ENCODE measurements at regions not wholly inside any gene's neighbourhood (a gene's known extent, or its start where the extent isn't known, plus 50 kb on each side); places are given as distances from the start of the nearest gene placed in this dataset.
"Not testable (repeated sequence)": the region's sequence is repeated elsewhere in the genome, so short reads cannot be mapped to it uniquely, and the experiment has no call there.

GRCh38 chr4:16413814-16414555 lies 187.7 kb upstream of the TAPT1 start:
- Mint-ChIP-seq H3K9me3 (peaks cover 0 to 2% of the 10 kb centered on the region in 2 donors), H3K27me3 (peaks cover 0 to 12% of the 10 kb centered on the region in 2 donors), H3K27ac (no peak overlapping the region), H3K4me3 (no peak overlapping the region), H3K4me1 (ENCODE audit: low read depth in 2 of 2) (no peaks in the 10 kb centered on the region), H3K36me3 (ENCODE audit: insufficient read depth) (peaks cover 3% of the 10 kb centered on the region)
- DNase-seq, result no peak
- no peak for ATAC-seq (replicated peaks)

- H3K27ac Mint-ChIP-seq, result no peak overlapping the region
- H3K4me3 Mint-ChIP-seq, result no peak overlapping the region
- no peak for ATAC-seq (replicated peaks)
- H3K4me1 Mint-ChIP-seq (ENCODE audit: low read depth in 2 of 2), result no peaks in the 10 kb centered on the region
- no peak for DNase-seq
- peaks cover 0 to 12% of the 10 kb centered on the region in 2 donors for H3K27me3 Mint-ChIP-seq
- H3K9me3 Mint-ChIP-seq, result peaks cover 0 to 3% of the 10 kb centered on the region in 2 donors
- peaks cover 3% of the 10 kb centered on the region for H3K36me3 Mint-ChIP-seq (ENCODE audit: insufficient read depth)
Observed at GRCh38 chr4:16411501-16412085, 185.3 kb upstream of the TAPT1 start.

- not testable (repeated sequence) for H3K4me3 Mint-ChIP-seq; H3K9me3 Mint-ChIP-seq; H3K36me3 Mint-ChIP-seq (ENCODE audit: insufficient read depth)
Observed at GRCh38 chr4:16393216-16393615, 166.9 kb upstream of the TAPT1 start.

GRCh38 chr4:16391196-16391595 lies 164.9 kb upstream of the TAPT1 start:
- peaks cover 2% of the 10 kb centered on the region for H3K36me3 Mint-ChIP-seq (ENCODE audit: insufficient read depth)
- DNase-seq (no peak), ATAC-seq (replicated peaks) (no peak)
- no peak overlapping the region for H3K4me3 Mint-ChIP-seq
- H3K4me1 Mint-ChIP-seq (ENCODE audit: low read depth in 2 of 2), result no peaks in the 10 kb centered on the region
- peaks cover 0 to 7% of the 10 kb centered on the region in 2 donors for H3K9me3 Mint-ChIP-seq
- peaks cover 0 to 8% of the 10 kb centered on the region in 2 donors for H3K27me3 Mint-ChIP-seq
- H3K27ac Mint-ChIP-seq, result no peak overlapping the region

More at GRCh38 chr4:16393216-16393615, 166.9 kb upstream of the TAPT1 start:
- not testable (repeated sequence) for DNase-seq; H3K4me1 Mint-ChIP-seq (ENCODE audit: low read depth in 2 of 2); H3K27ac Mint-ChIP-seq; H3K27me3 Mint-ChIP-seq; ATAC-seq (replicated peaks)

GRCh38 chr4:16387448-16387847 lies 161.2 kb upstream of the TAPT1 start:
- Mint-ChIP-seq H3K36me3 (ENCODE audit: insufficient read depth) (peaks cover 5% of the 10 kb centered on the region), H3K27ac (no peak overlapping the region), H3K4me1 (ENCODE audit: low read depth in 2 of 2) (no peaks in the 10 kb centered on the region), H3K4me3 (no peak overlapping the region), H3K27me3 (peaks cover 8 to 16% of the 10 kb centered on the region in 2 donors), H3K9me3 (no peaks in the 10 kb centered on the region)
- no peak for ATAC-seq (replicated peaks)
- no peak for DNase-seq

- ATAC-seq (replicated peaks) (no peak), DNase-seq (no peak)
- Mint-ChIP-seq H3K4me1 (ENCODE audit: low read depth in 2 of 2) (no peaks in the 10 kb centered on the region), H3K9me3 (no peaks in the 10 kb centered on the region), H3K27ac (no peak overlapping the region), H3K4me3 (no peak overlapping the region), H3K27me3 (peaks cover 8 to 16% of the 10 kb centered on the region in 2 donors), H3K36me3 (ENCODE audit: insufficient read depth) (peaks cover 5% of the 10 kb centered on the region)
Observed at GRCh38 chr4:16386711-16387320, 160.5 kb upstream of the TAPT1 start.

- DNase-seq (no peak), ATAC-seq (replicated peaks) (no peak)
- Mint-ChIP-seq H3K36me3 (ENCODE audit: insufficient read depth) (peaks cover 5% of the 10 kb centered on the region), H3K4me3 (no peak overlapping the region), H3K27me3 (peaks cover 8 to 21% of the 10 kb centered on the region in 2 donors), H3K27ac (no peak overlapping the region), H3K4me1 (ENCODE audit: low read depth in 2 of 2) (no peaks in the 10 kb centered on the region), H3K9me3 (peaks cover 0 to 3% of the 10 kb centered on the region in 2 donors)
Observed at GRCh38 chr4:16384576-16384975, 158.3 kb upstream of the TAPT1 start.

GRCh38 chr4:16382571-16382970 lies 156.3 kb upstream of the TAPT1 start:
- DNase-seq (no peak), ATAC-seq (replicated peaks) (no peak)
- Mint-ChIP-seq H3K27ac (no peak overlapping the region), H3K4me3 (no peak overlapping the region), H3K27me3 (peaks cover 8 to 32% of the 10 kb centered on the region in 2 donors), H3K36me3 (ENCODE audit: insufficient read depth) (peaks cover 3% of the 10 kb centered on the region), H3K4me1 (ENCODE audit: low read depth in 2 of 2) (no peaks in the 10 kb centered on the region), H3K9me3 (peaks cover 0 to 3% of the 10 kb centered on the region in 2 donors)

- Mint-ChIP-seq H3K4me3 (no peak overlapping the region), H3K27ac (no peak overlapping the region), H3K9me3 (peaks cover 0 to 5% of the 10 kb centered on the region in 2 donors), H3K27me3 (peaks cover 11 to 16% of the 10 kb centered on the region in 2 donors), H3K36me3 (ENCODE audit: insufficient read depth) (no peaks in the 10 kb centered on the region), H3K4me1 (ENCODE audit: low read depth in 2 of 2) (no peaks in the 10 kb centered on the region)
- ATAC-seq (replicated peaks), result no peak
- no peak for DNase-seq
Observed at GRCh38 chr4:16377887-16378286, 151.6 kb upstream of the TAPT1 start.

GRCh38 chr4:16365036-16365569 lies 138.8 kb upstream of the TAPT1 start:
- Mint-ChIP-seq H3K36me3 (ENCODE audit: insufficient read depth) (no peaks in the 10 kb centered on the region), H3K4me1 (ENCODE audit: low read depth in 2 of 2) (no peaks in the 10 kb centered on the region)

GRCh38 chr4:16360694-16361262 lies 134.5 kb upstream of the TAPT1 start:
- DNase-seq (no peak), ATAC-seq (replicated peaks) (no peak)
- H3K27me3 Mint-ChIP-seq, result no peaks in the 10 kb centered on the region
- H3K36me3 Mint-ChIP-seq (ENCODE audit: insufficient read depth), result no peaks in the 10 kb centered on the region
- H3K27ac Mint-ChIP-seq, result no peak overlapping the region
- peaks cover 2 to 6% of the 10 kb centered on the region in 2 donors for H3K9me3 Mint-ChIP-seq
- no peaks in the 10 kb centered on the region for H3K4me1 Mint-ChIP-seq (ENCODE audit: low read depth in 2 of 2)
- no peak overlapping the region for H3K4me3 Mint-ChIP-seq

More at GRCh38 chr4:16365036-16365569, 138.8 kb upstream of the TAPT1 start:
- Mint-ChIP-seq H3K27me3 (peaks cover 1 to 2% of the 10 kb centered on the region in 2 donors), H3K9me3 (peaks cover 3 to 9% of the 10 kb centered on the region in 2 donors), H3K4me3 (no peak overlapping the region), H3K27ac (no peak overlapping the region)
- DNase-seq, result no peak
- no peak for ATAC-seq (replicated peaks)

GRCh38 chr4:16353165-16353564 lies 126.9 kb upstream of the TAPT1 start:
- H3K4me3 Mint-ChIP-seq, result no peak overlapping the region
- no peaks in the 10 kb centered on the region for H3K4me1 Mint-ChIP-seq (ENCODE audit: low read depth in 2 of 2)
- no peak for ATAC-seq (replicated peaks)
- peaks cover 0 to 28% of the 10 kb centered on the region in 2 donors for H3K27me3 Mint-ChIP-seq
- H3K36me3 Mint-ChIP-seq (ENCODE audit: insufficient read depth), result no peaks in the 10 kb centered on the region
- peaks cover 0 to 4% of the 10 kb centered on the region in 2 donors for H3K9me3 Mint-ChIP-seq
- DNase-seq, result no peak
- no peak overlapping the region for H3K27ac Mint-ChIP-seq

GRCh38 chr4:16351161-16351560 lies 124.9 kb upstream of the TAPT1 start:
- H3K27ac Mint-ChIP-seq, result no peak overlapping the region
- no peaks in the 10 kb centered on the region for H3K36me3 Mint-ChIP-seq (ENCODE audit: insufficient read depth)
- peaks cover 0 to 4% of the 10 kb centered on the region in 2 donors for H3K9me3 Mint-ChIP-seq
- no peak for DNase-seq
- H3K27me3 Mint-ChIP-seq, result peaks cover 0 to 28% of the 10 kb centered on the region in 2 donors
- H3K4me3 Mint-ChIP-seq, result no peak overlapping the region
- H3K4me1 Mint-ChIP-seq (ENCODE audit: low read depth in 2 of 2), result no peaks in the 10 kb centered on the region
- no peak for ATAC-seq (replicated peaks)

Data from effector memory CD8-positive, alpha-beta T cell (primary cell).